GM18909 (cell line): ENCODE measurements at regions not wholly inside any gene's neighbourhood (a gene's known extent, or its start where the extent isn't known, plus 50 kb on each side); places are given as distances from the start of the nearest gene placed in this dataset.

Experiments
- ATAC-seq: cut with Tn5 transposase; IDR thresholded peaks from one replicate; pipeline ENCODE4 v1.9.1; 2021; ENCODE audit warnings: mild to moderate bottlenecking; ENCODE audit not compliant: unreplicated experiment, poor library complexity

DNA sequence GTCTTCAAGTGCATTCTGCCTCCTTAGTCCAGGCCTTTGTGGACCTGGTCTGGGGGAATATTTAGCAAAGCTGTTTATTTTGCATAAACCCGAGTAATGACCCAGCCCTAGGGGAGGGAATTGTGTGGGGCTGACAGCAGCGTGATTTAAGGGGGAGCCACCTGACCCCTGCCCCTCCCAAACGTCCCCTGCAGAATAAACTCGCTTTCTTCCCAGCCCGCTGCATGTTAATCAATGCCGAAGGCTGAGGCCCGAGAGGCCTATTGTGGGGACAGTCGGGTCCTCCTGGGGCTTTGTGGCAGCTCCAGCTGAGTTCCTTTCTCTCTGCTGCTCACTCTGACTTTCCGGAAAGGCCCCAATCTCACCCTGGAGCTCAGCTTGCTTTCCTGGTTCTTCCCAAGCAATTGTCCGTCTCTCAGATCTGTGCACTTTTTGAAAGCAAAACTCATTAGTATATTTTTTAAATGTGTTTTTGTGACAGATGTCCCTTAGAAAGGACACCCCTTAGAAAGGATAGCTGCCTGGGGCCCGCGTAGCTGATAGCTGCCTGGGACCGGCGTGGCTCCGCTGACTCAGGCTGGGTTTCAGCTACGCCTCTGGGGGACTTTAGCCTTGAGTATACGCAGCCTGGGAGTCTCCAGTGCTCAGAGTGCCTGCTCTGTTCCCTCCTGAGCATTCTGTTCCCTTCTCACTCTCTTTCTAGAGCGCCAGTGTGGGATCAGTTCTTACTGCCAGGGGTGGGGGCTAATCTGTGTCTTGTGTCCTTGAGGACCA lies 158.3 kb downstream of the GLI2 start:
- ATAC-seq, result no peak

GRCh38 chr2:120894966-120895365 lies 159.3 kb downstream of the GLI2 start:
- no peak for ATAC-seq

GRCh38 chr2:120896126-120896525 lies 160.5 kb downstream of the GLI2 start:
- no peak for ATAC-seq

DNA sequence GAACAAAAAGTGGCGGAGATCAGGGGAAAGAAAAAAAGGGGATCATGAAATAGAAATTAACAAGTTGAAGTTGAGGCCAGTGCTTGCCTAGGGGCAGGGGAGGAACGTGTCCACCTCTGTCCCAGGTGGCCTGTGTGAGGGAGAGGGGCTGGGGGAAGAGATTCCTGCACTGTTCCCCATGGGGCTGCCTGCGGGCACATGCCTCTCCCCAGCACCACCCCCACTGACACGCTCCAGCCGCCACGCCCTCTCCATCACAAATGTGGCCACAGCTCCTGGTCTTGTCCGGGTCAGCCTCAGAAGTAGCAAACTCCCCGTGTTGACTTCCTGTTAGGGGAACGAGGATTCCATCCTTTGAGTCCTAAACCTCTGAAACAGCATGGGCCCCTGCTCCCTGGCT lies 161.2 kb downstream of the GLI2 start:
- no peak for ATAC-seq

DNA sequence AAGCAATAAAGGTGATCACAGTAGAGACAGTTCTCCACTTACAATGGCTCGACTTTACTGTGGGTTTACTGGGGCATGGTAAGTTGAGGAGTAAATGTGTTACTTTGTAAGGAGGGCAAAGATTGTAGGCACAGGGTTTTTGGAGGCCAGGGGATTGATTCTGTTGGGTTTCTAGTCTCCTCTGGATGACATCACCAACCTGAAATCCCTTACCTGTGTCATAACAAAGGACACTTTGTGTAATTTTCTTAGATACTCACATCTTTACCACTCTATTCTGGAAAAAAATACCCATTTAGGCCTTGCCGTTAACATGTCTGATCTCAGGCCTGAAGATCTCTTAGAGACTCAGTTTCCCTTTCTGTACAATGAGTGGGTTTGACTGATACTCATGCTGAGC lies 161.7 kb downstream of the GLI2 start:
- ATAC-seq, result no peak

- ATAC-seq, result no peak
Observed at GRCh38 chr2:120898496-120898895, 162.8 kb downstream of the GLI2 start.

- ATAC-seq, result no peak
Observed at GRCh38 chr2:120898961-120899750, 163.5 kb downstream of the GLI2 start.

DNA sequence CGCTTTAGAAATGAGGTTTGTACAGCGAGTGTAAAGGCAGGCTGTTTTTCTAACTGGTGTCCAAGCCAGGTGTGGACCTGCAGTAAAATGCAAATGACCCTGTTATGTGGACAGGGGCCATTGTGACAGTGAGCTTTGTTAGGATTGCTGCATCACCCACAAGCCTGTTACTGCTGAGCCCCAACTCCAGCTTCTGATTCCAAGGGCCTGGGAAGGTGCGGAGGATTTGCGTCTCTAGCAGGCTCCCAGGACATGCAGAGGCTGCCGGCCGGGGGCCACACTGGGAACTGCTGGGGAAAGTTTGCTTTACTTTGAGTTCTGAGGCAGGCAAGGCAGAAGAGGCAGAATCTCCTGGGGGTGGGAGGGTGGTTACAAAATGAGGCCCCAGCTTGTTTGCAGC lies 164.1 kb downstream of the GLI2 start:
- no peak for ATAC-seq

DNA sequence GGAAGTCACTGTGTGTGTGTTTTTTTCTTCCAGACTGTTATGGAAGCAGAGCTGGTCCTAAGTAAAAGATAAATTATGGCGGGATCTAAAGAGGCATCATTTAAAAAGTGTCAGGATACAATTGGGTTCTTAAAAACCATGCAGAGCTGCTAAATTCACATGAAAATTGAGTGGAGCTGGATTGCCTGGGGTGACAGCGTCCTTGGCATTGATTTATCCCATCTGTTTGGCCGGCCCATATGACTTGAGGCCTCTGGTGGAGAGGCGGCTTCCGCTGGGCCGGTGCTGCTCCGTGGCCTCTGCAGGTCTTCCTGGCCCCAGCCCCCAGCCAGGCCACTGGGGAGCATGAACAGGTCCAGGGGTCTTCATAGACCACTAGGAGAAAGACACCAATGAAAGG lies 165.5 kb downstream of the GLI2 start:
- ATAC-seq, result no peak

- ATAC-seq, result no peak
Observed at GRCh38 chr2:120902592-120902991, 166.9 kb downstream of the GLI2 start.

DNA sequence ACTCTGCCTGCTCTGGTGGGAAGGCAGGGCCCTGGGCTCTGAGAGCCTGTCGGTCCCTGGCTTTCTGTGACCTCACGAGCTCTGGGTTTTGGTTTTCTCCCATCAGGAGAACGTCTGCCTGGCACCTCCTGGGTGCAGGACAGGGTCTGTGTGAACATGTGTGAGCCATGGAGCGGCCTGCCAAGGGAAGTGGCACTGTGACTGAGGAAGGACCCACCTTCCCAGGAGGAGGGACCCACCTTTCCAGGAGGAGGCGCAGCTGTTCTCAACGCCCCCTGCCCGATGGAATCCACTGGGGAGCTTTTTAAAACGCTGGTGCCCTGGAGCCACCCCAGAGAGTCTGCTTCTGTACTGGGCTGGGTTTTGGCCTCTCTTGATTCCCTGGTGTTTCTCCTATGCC lies 168.7 kb downstream of the GLI2 start:
- no peak for ATAC-seq

DNA sequence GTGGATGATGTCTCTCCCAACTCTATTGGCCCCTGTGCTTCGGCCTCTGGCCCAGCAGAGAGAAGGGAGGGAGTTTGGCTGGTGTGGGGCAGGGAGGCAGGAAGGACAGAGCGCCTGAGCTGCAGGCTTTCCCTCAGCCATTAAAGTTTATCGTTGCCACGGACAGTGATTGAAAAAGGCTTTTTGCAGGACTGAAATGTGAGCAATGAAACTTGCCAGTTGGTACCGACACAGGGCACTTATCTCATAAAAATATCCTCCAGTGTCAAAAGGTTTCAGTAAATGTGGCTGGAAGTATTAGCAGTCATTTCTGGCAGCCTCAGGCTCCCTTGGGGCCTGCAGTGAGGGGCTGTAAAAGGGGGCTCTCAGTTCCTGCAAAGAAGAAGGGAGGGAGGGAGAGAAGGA lies 169.2 kb downstream of the GLI2 start:
- no peak for ATAC-seq

- no peak for ATAC-seq
Observed at GRCh38 chr2:120905298-120905697, 169.6 kb downstream of the GLI2 start.

DNA sequence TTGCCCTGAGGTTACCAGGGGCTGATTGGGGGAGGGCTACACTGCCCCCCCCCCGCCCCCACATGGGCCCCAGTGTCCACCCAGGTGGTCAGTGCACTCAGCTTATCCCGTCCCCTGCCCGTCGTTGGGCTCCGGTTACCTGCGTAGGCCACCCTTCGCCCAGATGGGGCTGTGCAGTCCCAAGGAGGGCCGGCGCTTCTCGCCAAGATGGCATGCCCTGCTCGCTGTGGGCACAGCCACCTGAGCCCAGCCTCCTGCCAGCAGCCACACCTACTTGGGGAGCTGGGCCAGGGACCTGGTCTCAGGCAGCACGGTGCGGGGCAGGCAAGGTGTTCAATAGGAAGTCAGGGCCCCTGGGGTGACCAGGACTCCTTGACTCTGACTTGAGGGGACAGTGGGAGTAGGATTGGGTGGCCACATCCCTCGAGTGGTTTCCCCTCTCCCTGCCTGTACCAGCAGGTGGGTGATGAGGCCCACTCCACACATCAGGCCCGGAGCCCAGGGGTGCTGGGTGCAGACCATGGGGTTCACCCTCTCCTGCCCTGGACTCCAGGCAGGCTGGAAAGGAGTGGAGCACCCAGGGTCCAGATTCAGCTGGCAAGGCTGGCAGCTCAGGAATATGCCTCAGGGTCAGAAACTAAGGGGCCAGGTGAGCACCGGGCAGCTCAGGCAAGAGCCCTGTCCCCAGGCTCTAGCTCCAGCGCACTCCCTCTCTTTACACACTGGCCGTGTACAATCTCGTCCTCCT lies 170.3 kb downstream of the GLI2 start:
- no peak for ATAC-seq

- ATAC-seq, result no peak
Observed at GRCh38 chr2:120906914-120907313, 171.2 kb downstream of the GLI2 start.

- ATAC-seq, result no peak
Observed at GRCh38 chr2:120907822-120908221, 172.2 kb downstream of the GLI2 start.

GRCh38 chr2:120908314-120908975 lies 172.8 kb downstream of the GLI2 start:
- ATAC-seq, result no peak

DNA sequence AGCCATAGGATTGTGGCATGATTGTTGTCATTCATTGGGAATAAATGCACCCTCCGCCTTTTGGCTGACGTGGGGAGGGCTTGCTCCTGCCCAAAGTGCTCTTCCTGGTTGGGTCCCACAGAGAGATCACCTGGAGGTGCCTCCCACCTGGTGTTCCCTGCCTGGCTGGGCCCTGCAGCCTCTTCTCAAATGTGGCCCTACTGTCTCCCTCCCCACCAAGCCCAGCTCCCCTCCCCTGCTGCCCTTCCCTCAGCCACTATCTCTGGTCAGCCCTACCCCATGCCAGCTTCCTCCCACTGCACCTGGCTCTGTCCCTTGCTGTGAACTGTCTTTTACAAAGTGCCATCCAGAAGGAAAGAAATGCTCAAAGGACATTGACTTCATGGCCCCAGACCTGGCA lies 173.4 kb downstream of the GLI2 start:
- no peak for ATAC-seq

GRCh38 chr2:120910164-120910563 lies 174.5 kb downstream of the GLI2 start:
- no peak for ATAC-seq
